ENCODE measurements at regions not wholly inside any gene's neighbourhood (a gene's known extent, or its start where the extent isn't known, plus 50 kb on each side); places are given as distances from the start of the nearest gene placed in this dataset.

DNA sequence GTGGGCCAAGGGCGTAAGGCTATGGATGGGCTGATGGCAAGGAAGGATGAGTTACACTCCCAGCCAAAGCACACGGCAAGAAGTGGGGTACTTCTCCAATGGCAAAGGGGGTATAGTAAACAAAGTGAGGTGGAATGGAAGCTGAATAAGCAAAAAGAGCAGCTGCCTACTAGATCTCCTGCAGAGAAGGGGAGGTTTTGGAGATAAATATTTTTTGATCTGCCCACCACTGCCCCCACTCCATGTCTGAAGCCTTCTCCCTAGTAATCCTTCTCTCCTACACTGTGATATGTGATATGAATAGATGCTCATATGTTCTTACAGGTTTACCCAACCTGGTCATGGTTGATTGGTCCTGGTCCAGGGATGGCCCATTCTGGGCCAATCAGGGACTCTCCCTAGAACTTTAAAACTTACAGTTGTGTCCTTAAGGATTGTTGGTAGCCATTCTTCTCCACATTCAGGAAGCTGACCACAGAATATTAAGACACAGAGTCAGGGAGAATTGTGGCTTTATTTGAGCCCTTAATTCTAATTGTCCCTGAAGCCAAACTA is 436.8 kb downstream of the OMA1 start:
- Histone ChIP-seq H3K4me3 (ENCODE audit: insufficient read depth, low read length) (no peak overlapping the region), H2AFZ (ENCODE audit: low read length) (no peak overlapping the region), H3K36me3 (ENCODE audit: insufficient read depth, low read length) (no peaks in the 10 kb centered on the region), H3K4me2 (ENCODE audit: insufficient read depth, low read length) (no peak overlapping the region), H4K20me1 (ENCODE audit: insufficient read depth, low read length) (no peaks in the 10 kb centered on the region), H3K27me3 (ENCODE audit: insufficient read depth, low read length) (no peaks in the 10 kb centered on the region), H3K9me3 (ENCODE audit: low read depth, low read length) (no peaks in the 10 kb centered on the region), H3K4me1 (ENCODE audit: insufficient read depth, low read length) (no peaks in the 10 kb centered on the region), H3K79me2 (ENCODE audit: insufficient read depth, low read length) (no peaks in the 10 kb centered on the region), H3K27ac (ENCODE audit: low read depth, low read length) (no peak overlapping the region)
- no peak for DNase-seq (ENCODE audit: insufficient read length, low spot score, missing footprints)
- TF ChIP-seq, protein P1, sequence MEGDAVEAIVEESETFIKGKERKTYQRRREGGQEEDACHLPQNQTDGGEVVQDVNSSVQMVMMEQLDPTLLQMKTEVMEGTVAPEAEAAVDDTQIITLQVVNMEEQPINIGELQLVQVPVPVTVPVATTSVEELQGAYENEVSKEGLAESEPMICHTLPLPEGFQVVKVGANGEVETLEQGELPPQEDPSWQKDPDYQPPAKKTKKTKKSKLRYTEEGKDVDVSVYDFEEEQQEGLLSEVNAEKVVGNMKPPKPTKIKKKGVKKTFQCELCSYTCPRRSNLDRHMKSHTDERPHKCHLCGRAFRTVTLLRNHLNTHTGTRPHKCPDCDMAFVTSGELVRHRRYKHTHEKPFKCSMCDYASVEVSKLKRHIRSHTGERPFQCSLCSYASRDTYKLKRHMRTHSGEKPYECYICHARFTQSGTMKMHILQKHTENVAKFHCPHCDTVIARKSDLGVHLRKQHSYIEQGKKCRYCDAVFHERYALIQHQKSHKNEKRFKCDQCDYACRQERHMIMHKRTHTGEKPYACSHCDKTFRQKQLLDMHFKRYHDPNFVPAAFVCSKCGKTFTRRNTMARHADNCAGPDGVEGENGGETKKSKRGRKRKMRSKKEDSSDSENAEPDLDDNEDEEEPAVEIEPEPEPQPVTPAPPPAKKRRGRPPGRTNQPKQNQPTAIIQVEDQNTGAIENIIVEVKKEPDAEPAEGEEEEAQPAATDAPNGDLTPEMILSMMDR (IDR thresholded peaks at IDR 0.05; ENCODE audit: extremely low read depth, low read depth, low read length): no peak

DNA sequence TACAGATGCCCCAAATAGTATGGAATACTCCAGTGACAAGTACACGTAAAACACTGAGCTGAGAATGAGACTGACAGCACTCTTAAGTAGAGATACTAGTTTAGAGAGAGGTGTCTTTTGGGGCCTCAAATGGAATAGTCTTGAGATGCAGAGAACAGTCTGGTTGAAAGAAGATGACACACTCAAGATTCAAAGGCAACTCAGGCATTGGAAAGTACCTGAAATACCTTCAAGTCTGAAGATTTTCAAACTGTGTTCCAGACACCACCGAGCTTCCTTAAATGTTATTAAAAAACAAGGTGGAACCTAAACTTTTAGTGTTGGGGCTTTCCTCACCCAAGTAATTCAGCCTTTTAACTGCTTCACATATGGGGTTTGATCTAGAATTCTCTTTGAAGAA is 437.7 kb downstream of the OMA1 start:
- H4K20me1 ChIP-seq (ENCODE audit: insufficient read depth, low read length): no peaks in the 10 kb centered on the region
- no peak overlapping the region for H2AFZ ChIP-seq (ENCODE audit: low read length)
- no peaks in the 10 kb centered on the region for H3K4me1 ChIP-seq (ENCODE audit: insufficient read depth, low read length)
- no peaks in the 10 kb centered on the region for H3K79me2 ChIP-seq (ENCODE audit: insufficient read depth, low read length)
- no peaks in the 10 kb centered on the region for H3K9me3 ChIP-seq (ENCODE audit: low read depth, low read length)
- TF ChIP-seq, protein P1 (IDR thresholded peaks at IDR 0.05; ENCODE audit: extremely low read depth, low read depth, low read length): no peak
- H3K27me3 ChIP-seq (ENCODE audit: insufficient read depth, low read length): no peaks in the 10 kb centered on the region
- no peak overlapping the region for H3K27ac ChIP-seq (ENCODE audit: low read depth, low read length)
- H3K4me2 ChIP-seq (ENCODE audit: insufficient read depth, low read length): no peak overlapping the region
- no peak overlapping the region for H3K4me3 ChIP-seq (ENCODE audit: insufficient read depth, low read length)
- no peak for DNase-seq (ENCODE audit: insufficient read length, low spot score, missing footprints)
- H3K36me3 ChIP-seq (ENCODE audit: insufficient read depth, low read length): no peaks in the 10 kb centered on the region

DNA sequence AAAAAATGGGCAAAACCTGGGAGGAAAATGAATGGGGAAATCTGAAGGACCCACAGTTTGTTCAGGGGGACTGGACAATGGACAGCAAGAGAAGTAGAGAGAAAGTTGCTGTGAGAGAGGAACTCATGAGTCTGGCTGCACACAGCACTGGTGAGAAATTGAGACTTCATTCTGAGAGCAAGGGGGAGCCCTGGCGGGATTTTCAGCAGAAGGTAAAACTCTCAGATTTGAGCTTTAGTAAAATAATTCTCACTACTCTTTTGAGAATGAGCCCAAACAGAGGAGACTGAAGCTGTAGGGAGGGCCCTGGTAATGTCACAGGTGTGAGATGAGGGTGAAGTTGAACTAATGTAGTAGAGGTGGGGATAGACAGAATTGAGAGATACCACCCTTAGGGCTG is 438.6 kb downstream of the OMA1 start:
- no peaks in the 10 kb centered on the region for H3K36me3 ChIP-seq (ENCODE audit: insufficient read depth, low read length)

DNA sequence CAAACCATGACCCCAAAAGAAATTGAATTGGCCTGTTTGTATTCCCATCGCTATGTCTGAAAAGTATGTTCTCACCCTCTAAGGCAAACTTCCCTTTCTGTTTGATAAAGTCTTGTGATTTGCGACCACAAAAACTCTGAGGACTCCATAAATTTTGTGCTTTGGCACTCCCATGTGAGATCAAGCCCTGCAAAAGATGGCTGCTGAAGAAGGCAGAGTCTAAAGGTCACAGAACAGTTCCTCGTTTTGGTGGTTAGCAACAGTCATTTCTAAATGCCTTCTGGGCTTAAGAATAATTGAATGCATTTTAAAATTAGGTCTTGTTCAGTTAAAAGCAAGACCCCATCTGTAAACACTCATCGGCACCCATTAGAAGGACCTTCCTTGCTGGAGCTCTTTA is 441.6 kb downstream of the OMA1 start:
- Histone ChIP-seq H3K4me3 (ENCODE audit: insufficient read depth, low read length) (no peak overlapping the region), H3K4me2 (ENCODE audit: insufficient read depth, low read length) (no peak overlapping the region), H3K79me2 (ENCODE audit: insufficient read depth, low read length) (no peaks in the 10 kb centered on the region), H3K9me3 (ENCODE audit: low read depth, low read length) (no peaks in the 10 kb centered on the region), H2AFZ (ENCODE audit: low read length) (no peak overlapping the region), H3K4me1 (ENCODE audit: insufficient read depth, low read length) (no peaks in the 10 kb centered on the region), H3K27ac (ENCODE audit: low read depth, low read length) (no peak overlapping the region), H3K27me3 (ENCODE audit: insufficient read depth, low read length) (no peaks in the 10 kb centered on the region), H4K20me1 (ENCODE audit: insufficient read depth, low read length) (no peaks in the 10 kb centered on the region), H3K36me3 (ENCODE audit: insufficient read depth, low read length) (no peaks in the 10 kb centered on the region)
- no peak for DNase-seq (ENCODE audit: insufficient read length, low spot score, missing footprints)
- TF ChIP-seq, protein P1 (IDR thresholded peaks at IDR 0.05; ENCODE audit: extremely low read depth, low read depth, low read length): no peak

More for the DNA sequence above, 438.6 kb downstream of the OMA1 start:
- Histone ChIP-seq H3K4me3 (ENCODE audit: insufficient read depth, low read length) (no peak overlapping the region), H3K4me1 (ENCODE audit: insufficient read depth, low read length) (no peaks in the 10 kb centered on the region), H3K27me3 (ENCODE audit: insufficient read depth, low read length) (no peaks in the 10 kb centered on the region), H4K20me1 (ENCODE audit: insufficient read depth, low read length) (no peaks in the 10 kb centered on the region), H3K4me2 (ENCODE audit: insufficient read depth, low read length) (no peak overlapping the region), H3K27ac (ENCODE audit: low read depth, low read length) (no peak overlapping the region), H2AFZ (ENCODE audit: low read length) (no peak overlapping the region), H3K79me2 (ENCODE audit: insufficient read depth, low read length) (no peaks in the 10 kb centered on the region), H3K9me3 (ENCODE audit: low read depth, low read length) (no peaks in the 10 kb centered on the region)
- no peak for DNase-seq (ENCODE audit: insufficient read length, low spot score, missing footprints)
- TF ChIP-seq, protein P1 (IDR thresholded peaks at IDR 0.05; ENCODE audit: extremely low read depth, low read depth, low read length): no peak
